ENCODE measurements at regions not wholly inside any gene's neighbourhood (a gene's known extent, or its start where the extent isn't known, plus 50 kb on each side); places are given as distances from the start of the nearest gene placed in this dataset.

DNA sequence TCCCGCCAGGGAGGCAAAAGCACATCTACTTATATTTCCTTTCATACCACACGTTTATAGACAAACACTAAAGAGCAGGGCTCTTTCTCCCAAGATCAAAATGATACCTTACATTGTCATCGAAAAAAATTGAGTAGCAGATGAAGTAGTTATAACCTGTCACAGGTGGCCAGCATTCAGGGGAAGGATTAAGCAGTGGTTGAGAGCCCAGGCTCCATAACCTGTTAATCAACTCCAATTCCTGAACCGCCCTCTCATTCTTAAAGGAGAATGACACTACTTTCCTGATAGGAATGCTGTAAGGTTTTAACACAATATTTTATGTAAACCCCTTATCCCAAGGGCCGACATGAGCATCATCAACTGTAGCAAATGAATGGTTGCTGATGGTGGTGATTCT is 268.9 kb upstream of the KCNIP4 start:
- no peak for DNase-seq (ENCODE audit: low read depth)

DNA sequence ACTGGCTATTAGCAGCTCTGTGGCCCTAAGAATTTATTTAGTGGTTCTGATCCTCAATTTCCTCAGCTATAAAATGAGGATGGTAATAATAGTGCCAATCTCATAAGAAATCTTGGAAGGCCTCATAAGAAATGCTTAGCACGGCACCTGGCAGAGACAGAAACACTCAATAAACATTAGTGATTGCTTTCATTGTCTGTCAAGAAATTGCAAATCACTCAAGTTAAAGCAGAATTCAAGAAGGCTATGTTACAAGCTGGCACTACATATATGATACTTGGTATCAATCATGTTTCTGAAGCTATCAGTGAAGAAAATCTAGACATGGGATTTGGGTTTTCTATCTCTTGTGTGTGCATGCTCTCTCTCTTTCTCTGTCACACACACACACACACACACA is 267.7 kb upstream of the KCNIP4 start:
- DNase-seq (ENCODE audit: low read depth) = no peak

DNA sequence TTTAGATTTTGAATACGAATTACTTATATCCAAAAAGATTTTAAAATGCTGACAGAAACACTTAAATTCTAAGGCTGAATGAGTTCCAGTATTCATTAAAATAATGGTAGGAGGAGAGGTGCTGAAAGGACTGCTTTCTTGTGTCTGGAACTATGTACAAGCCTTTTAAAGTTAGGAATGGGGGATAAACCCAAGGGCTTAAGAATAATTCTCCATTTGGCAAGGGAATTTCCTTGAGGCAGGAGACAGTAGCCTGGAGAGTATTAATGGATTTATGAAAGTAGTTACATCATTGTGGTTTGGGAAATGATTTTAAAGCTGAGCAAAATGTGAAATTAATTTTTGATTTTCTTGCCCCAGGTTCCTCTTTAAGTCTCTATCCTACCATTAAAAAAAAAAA is 266.5 kb upstream of the KCNIP4 start:
- DNase-seq (ENCODE audit: low read depth) = no peak

DNA sequence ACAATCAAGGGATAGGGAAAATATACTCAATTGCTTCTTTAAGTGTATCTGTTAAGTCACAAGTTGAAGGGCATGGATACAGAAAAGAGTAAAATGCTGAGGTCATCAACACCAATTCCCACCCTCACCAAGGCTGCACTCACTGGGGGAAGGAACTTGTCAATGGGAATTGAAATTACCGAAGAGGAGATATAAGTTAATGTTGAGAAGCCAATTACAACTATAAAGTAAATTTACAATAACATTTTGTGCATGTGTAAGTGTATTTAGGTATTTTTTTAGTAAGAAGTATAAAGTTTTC is 255.1 kb upstream of the KCNIP4 start:
- DNase-seq (ENCODE audit: low read depth) = no peak

DNA sequence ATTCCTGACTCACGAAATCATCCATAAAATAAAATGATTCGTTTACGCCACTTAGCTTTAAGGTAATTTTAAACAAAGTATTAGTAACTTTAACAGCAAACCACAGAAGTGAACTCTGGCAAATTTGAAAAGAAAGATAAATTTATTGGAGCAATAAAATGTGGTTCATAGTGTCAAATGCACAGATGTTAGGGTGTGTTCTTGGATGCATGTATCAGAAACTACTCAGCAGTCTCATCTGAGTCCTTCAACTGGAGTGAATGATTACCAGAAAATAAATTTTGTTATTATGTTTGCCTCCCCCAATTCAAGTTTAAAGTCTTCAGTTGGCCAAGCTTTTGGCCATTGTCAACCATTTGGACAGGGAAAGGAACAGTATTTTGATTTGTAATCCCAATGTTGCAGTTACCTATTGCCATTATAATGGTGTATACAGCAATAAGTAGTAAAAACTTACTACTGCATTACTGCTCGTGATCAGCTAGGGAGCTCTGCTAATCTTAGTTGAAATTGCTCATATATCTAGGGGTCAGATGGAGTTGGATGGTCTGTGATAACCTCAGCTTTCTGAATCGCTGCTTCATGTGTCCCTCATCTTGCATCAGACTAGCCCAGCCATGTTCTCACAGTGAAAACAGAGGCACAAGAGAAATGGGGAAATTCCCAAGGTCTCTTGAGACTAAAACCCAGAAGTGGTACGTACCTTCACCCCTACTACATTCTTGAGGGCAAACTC is 254.6 kb upstream of the KCNIP4 start:
- DNase-seq (ENCODE audit: low read depth) = no peak

DNA sequence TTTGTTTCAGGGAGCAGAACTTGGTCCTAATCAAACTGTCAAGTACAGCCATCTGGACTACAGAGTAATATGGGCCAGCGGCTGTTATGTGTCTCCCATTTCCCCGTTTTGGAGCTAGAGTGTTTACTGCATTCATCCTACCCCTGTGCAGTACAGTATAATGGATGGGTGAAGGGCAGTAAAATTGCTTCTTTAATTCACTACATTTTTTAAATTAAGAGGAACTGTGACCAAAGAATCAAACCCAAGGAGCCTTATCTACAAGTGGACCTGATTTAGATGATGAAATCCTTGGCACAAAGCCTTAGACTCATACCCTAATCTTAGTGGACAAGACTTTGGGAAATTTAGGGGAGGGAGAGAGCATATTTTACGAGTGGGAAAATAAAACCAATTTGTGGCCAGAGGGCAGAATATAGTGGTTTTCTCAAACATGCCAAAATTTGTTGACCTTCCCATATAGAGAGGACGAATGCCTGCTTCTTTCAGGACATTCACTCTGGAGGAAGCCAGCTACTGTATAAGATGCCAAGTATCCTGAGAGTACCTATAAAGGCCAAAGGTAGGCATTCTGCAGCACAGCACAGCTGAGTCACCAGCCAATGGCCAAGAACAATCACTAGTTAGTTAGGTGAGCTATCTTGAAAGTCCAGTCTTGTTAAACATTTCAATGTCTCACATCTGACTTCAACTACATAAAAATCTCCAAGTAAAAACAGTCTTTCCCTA is 253.8 kb upstream of the KCNIP4 start:
- DNase-seq (ENCODE audit: low read depth) = no peak

DNA sequence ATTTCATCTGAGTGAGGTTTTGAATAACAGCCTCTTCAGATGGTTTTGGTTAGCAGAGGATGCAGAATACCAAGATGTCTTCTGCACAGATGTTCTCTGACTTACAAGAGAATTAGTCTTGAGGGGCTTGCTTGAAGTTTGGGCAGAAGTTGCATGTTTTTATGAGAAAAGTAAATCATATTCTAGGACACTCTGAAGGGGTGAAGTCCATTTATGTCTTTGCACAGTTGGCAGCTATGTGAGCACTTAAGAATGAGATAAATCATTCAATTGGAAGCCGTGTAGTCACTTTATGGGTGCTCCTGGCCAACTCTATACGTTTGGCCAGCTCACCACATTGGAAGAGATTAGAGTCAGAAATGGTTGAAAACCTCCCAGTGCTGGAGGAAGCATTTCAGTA is 252.7 kb upstream of the KCNIP4 start:
- no peak for DNase-seq (ENCODE audit: low read depth)

DNA sequence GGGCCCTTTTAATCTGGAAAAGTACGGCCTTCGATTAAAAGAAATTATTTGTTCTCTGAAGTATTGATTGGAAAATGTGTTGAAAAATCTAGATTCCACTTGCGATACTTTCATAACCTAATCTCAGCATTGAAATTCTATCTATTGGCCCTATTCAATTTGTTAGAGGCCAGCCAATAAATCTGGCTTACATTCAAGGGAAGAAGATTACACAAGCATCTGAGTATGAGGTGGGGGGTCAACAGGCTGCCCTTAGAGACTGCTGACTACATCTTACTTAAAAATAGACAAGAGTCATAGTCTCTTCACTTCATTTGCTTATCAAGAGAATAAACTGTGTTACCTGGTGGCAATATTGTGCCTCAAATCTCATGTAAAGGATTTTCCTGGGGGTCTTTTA is 248.0 kb upstream of the KCNIP4 start:
- no peak for DNase-seq (ENCODE audit: low read depth)

DNA sequence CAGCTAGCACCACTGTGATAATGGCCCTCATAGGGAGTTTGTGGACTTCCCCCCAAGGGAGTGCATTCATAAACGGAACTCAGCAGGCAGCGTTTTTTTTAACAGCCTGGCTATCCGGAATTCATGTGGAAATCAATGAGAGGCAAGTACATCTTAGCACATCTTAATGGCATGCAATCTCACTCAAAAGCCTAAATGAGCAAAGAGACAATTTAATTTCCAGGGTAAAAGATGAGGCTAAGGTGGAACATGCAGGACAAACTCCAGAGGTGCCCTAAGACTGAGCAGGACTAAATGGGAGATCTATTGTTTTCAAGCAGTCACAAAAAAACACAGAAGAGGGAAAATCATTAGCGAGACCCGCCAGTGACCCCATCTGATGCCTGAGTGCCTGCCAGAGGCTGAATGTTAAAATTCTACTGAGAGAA is 243.5 kb upstream of the KCNIP4 start:
- peak; percentile 9 for DNase-seq (ENCODE audit: low read depth)

DNA sequence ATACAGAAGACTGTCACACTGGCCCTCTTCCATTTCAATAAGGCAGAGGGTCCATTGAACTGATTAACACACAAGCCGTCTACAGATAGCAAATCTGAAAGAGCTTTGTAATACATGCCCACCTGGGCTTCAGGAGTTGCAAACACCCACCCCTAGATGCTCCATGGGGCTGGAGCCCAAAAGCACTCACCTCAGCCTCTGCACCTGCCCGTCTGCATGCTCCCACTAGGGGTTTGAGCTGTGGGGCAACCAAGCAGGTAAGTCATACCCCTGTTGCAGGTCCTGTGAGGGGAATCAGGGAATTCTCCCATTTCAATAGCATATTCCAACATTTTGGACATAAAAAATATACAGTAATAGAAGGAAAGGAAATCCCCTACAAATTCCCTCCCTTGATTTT is 243.0 kb upstream of the KCNIP4 start:
- DNase-seq (ENCODE audit: low read depth) = no peak

DNA sequence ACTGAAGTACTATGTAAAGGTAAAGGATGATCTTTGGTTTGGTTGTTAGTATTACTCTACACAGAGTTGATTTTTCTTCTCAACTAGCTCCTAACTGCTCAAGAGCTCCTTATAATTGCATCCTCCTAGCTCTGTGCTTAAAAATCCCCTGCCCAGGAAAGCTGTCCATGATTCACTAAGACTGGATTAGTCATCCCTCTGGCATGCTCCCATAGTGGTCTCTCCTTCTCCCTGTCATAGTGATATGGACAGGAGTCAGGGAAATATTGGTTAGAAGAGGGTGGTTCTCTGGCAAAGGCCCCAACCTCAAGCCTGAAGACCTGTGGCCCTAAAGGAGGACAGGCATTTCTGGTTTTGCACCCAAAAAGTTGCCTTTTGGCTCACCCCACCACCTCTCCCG is 242.3 kb upstream of the KCNIP4 start:
- DNase-seq (ENCODE audit: low read depth) = peak; percentile 41

DNA sequence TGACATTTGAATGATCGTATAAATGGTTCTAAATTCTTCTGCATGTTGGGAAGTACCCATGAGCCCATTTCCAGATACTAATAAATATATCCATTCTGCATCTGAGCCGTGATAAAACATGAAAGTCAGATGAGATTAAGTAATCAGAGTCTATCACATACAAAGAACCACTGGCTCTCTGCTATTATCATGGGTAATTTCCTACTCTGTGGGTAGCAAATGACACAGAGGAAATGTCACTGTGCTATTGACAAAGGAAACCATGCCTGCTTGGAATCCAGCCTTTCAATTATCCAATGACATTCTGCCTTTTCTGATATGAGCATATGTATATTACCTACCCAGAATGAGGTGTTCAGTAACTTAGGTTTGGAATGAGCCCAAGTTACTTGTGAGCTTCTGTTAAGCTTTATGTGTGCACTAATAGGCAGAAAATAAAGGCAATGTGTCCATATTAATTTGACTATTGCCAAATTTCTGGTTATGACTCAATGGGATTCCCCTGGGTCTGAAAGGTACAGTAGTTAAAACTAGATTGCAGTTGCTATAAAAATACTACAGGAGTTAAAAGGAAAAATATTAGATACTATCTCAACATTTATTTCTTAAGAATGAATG is 238.7 kb upstream of the KCNIP4 start:
- DNase-seq (ENCODE audit: low read depth) = no peak

DNA sequence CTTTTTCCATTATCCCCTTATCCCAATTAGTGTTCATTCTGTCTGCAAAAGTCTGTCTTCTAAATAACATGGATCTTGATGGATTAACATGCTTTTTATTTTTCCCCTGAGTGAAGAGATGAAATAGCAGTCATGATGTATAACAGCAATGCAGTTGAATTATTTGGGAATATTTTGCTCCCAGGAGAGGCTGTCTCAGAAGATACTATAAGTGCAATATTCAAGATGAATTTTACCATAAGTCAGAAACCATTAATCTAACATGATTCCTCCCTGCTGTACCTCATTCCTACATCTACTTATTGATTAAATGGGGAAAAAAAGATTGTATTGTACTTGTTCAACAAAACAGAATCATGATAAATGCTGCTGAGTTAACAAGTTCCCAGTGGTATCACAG is 233.2 kb upstream of the KCNIP4 start:
- no peak for DNase-seq (ENCODE audit: low read depth)

DNA sequence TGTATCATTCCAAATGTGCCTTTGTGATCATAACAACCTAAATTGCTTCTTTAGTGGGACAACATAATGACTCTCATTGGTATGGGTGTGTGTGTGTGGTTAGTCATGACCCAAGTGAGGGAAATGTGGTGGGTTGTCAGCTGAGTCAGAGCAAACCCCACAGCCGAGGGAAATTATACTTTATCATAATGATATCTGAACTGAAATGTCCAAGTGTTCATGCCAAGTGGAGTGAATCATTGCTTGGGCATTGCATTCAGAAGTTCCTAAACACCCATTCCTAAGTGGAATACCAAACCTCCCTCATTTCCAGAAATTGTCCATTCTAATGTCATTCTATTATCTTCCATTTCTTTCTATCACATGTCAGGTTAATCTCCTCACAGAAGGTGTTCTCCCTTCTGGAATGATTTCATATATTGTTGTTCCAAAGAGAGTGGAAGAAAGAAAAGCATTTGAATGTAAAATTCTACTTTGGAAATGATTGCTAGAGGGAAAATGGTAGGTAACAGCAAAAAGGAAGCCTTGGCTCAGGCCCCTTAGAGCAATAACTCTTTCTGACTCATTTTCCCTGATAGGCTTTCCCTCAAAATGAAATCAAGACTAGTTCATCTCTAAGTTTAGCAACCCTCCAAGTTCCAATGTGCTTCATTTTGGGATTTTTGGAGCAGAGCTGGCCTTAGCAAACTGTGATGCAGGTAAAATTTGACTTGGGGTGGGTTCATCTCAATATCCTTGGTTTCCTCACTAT is 230.7 kb upstream of the KCNIP4 start:
- DNase-seq (ENCODE audit: low read depth) = peak; percentile 46

DNA sequence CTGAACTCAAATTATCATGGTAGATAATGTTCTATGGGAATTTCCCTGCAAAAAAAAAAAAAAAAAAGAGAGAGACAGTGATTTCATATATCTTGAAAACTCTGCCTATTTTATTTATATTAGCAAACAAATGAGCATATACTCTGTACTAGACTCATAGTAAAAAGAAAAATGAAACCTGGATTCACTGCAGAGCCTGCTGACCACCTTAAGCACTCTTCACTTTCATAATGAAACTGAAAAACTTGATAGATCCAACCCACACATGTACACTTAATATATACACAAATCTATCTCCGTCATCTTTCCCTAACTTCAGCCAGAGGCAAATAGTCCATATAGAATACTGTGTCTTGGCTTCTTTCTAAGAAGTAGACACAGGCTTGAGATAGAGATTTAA is 226.1 kb upstream of the KCNIP4 start:
- DNase-seq (ENCODE audit: low read depth) = no peak

DNA sequence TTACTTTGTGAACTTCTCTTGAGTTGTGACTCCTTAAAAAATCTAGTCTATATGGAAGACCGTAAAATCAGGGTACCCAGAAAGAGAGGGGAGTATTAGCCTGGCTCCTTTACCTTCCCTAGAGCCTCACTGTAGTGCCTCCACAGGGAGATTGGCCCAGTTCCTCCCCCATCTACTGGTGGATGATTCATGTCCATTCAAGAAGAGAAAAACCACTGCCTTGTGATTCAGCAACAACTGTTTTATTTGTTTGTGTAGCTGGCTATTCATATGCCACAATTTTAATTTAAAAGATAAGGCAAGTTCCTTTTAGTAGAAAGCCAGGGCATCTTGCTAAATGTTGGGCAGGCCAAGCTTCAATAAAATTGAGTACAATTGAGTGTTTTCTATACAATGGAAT is 221.8 kb upstream of the KCNIP4 start:
- peak; percentile 25 for DNase-seq (ENCODE audit: low read depth)

DNA sequence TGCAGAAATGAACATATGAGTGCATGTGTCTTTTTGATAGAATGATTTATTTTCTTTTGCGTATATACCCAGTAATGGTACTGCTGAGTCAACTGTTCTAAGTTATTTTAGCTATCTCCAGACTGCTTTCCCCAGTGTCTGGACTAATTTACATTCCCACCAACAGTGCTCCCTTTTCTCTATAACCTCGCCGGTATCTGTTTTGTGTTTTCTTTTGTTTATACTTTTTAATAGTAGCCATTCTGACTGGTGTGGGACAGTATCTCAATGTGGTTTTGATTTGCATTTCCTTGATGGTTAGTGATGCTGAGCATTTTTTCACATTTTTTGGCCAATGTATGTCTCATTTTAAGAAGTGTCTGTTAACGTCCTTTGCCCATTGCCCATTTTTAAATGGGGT is 218.6 kb upstream of the KCNIP4 start:
- DNase-seq (ENCODE audit: low read depth) = no peak

DNA sequence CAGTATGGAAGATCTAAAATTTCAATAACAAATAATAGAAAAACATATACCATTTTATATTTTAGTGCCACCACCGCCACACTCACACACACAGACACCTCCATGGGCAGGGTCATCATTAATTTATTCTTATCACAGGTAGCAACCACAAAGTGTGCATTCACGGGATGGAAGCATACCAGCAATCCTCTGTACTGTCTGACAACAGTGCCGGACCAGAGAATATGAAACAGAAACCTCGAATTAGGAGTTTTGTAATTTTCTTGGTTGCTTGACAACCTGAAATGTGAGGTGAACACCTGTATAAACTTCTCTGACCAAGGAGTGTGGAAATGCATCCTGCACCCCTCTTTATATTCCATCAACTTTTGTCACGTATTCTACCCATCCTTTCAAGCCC is 213.9 kb upstream of the KCNIP4 start:
- no peak for DNase-seq (ENCODE audit: low read depth)

DNA sequence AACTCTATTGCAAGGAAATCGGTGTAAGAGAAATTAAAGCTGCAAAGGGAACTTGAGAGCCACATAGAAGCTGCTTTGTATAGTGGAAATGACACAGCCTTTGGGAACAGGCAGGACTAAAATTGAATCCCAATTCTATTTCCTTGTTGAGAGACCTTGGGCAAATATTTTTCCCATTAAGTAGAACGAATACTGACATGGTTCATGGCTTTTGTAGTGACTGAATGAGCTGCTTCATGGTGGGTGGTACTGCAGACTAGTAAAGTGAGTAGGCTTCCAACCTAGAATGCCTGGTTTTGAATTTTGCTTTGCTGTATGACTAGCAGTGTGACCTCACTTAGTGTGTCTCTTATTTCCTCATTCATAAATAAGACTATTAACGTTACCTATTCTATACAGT is 182.2 kb upstream of the KCNIP4 start:
- DNase-seq (ENCODE audit: low read depth) = no peak

DNA sequence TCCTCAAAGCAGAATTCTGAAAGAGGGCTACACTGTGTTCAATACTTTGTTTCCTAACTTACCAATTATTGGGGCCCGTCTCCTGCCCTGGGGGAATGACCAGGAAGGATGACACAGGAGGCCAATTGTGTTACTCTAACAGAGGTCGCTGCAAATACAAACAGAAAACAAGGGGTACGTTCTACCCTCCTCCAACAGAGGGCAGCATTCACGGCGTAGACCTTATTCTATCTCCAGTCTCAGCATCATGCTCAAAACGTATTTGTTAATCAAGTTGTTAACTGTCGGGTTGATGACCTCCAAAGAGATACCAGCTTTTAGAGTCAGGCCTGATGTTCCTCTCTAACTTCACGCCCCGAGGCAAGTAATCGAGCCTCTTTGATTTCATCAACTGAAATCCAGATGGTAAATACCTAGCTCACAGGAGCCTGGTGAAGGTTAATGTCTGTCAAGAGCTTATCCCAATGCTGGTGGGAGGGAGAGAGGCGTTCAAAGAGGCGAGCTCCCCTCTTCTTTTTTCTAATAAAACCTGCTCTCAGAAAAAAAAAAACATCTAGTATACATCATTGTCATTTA is 181.0 kb upstream of the KCNIP4 start:
- DNase-seq (ENCODE audit: low read depth) = peak; percentile 18

DNA sequence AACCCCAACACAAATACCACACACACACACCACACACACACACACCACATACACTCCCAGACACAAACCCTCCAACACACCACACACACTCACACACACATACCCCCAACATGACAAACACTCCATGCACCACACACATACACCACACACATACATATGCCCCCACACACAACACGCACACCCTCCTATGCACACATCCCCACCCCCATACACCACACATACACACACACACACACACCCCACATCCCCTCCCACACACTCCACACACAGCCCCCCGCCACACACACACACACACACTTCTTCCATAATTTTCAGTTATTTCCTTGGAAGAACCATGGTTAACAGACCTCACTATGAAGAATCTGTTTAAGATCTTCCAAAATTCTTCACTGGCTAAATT is 173.5 kb upstream of the KCNIP4 start:
- no peak for DNase-seq (ENCODE audit: low read depth)

DNA sequence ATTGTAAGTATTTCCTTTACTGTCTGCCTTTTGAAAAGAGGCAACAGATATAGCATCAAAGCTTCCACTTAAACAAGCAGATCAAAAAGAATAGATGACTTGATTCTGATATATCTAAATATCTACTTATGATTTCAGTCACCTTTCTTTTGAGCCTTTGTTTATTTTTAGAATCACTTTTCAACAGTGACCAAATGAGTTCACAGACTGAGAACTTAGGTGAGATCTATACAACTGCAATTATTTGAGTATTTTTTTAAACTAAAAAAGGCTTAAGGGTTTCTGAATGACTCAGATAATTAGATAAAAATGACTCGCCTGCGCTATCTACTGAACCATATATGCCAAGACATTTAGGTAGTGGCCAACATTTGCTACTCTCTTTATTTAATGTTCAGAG is 166.7 kb upstream of the KCNIP4 start:
- DNase-seq (ENCODE audit: low read depth) = no peak

DNA sequence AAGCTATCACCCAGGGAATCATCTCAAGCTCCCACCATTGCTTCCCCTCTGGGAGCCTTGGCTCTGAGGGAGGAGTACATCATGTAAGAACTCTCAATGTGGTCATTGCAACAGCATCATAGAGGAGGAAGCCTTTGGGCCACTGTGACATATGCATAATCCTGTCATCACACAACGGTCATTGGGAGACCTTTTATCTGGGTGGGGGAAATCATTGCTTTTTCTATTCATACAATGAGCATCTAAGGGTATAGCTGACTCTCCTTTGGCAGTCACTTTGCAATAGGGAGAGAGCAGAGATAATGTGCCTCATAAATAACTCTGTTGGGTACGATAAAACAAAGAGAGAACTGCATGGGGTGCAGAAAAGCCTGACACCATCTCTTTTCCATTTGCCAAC is 155.2 kb upstream of the KCNIP4 start:
- no peak for DNase-seq (ENCODE audit: low read depth)
